ENCODE measurements at regions not wholly inside any gene's neighbourhood (a gene's known extent, or its start where the extent isn't known, plus 50 kb on each side); places are given as distances from the start of the nearest gene placed in this dataset.

DNA sequence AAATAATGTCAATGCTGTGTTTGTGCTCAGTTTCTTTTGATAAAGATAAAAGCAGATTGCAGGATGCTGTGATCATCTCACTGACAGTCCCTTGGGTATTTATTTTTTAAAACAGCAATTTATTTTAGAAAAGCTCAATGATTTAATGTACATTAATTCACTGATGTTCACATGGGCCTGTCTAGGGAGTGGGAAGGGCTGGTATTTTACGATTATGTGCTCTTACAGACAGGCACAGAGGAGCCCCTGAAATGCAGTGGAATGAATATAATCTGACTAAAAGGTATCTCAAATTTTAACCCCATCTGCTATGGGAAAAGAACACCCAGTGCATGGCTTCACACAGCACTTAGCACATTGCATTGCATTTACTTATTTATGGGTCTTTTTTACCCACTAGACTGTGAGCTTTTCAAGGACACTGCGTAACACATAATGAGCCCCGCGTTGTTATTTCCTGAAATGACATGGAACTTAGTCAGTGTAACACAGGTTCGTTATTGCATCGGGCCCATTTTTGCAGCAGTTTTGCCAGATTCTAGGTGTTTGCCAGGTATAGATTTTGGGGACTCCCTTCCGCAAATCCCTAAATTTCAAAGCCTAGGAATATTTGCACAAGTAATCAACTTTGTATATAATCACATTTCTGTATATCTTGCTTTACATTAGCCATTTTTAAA lies 425.3 kb upstream of the FBXO33 start:
- DNase-seq (ENCODE audit: extremely low read depth, low read depth): no peak

DNA sequence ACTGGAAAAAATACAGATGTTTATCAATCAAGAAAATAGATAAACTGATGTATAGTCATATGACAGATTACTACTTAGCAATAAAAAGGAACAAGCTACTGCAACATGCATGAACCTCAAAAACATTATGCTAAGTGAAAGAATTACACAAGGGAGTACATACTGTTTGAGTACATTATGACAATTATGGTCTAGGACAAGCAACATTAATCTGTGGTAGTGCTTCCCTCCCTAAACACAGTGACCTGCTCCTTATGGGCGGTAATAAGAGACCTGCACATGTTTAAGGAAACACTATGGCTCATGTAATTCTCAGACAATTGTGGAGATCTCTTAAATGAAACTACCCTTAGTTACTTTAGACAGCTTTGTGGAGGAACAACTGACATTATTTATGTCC lies 421.2 kb upstream of the FBXO33 start:
- no peak for DNase-seq (ENCODE audit: extremely low read depth, low read depth)

DNA sequence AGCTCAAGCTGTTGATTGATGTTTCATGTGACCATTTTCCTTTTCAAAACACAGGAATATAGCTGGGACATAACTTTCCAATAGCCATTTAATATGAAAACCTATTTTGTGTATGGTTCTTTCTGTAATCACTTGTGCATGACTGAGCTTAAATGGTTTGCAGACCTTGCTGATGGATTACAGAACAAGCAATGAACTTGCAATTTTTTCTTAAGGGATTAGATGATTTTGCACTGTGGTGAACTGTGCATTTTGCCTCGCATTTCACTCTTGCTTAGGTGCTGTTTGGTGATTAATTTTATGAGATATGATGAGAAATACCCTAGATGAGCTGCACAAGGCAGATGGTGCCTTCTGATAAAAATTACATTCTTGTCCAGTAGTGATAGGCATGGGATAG lies 419.0 kb upstream of the FBXO33 start:
- no peak for DNase-seq (ENCODE audit: extremely low read depth, low read depth)

DNA sequence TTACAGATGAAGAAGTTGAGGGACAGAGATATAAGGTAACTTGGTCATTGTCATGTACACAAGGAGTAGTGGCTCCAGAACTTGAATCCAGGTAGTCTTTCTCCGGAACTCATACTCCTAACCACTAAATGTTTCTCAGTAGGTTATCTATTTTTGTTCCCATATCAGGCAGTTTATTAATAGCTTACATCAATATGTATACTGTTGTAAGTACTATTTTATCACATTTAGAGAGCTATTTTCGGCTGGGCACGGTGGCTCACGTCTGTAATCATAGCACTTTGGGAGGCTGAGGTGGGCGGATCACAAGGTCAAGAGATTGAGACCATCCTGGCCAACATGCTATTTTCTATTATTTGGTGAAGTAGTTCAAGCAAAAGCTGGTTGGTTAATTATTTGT lies 415.6 kb upstream of the FBXO33 start:
- DNase-seq (ENCODE audit: extremely low read depth, low read depth): no peak

DNA sequence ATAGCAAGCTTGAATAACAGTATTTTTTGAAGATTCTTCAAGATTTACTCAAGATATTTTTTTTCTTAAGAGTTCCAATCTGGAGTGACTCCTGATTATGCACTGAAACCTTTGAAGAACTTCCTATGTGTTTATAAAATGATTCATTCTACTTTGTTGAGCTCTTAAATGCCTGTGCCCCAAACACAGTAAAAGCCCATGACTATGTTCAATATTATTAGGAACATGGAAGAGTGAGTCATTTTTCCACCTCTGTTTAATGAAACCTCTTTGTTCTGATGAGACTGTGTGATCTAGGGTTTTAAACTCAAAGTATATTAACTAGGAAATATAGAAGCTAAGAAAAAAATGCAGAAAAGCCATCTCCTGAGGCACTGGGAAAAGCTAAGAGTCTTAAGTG lies 415.0 kb upstream of the FBXO33 start:
- DNase-seq (ENCODE audit: extremely low read depth, low read depth): no peak

DNA sequence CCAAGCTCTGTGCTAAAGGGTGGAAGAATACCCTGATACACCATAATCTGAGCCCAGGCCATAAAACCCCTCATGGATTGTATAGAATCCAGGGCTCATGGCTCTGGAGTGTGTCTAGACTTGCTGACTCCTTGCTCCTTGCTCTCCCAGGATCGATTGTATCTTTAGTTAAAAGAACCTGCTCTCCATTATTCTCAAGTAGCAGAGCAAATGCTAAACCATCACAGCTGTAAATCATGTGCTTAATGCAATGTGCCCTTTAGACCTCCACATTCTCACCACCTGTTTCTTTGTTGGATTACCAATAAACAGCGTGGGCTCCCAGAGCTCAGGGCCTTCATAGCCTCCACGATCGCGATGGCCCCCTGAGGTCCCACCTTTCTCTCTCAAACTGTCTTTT lies 411.6 kb upstream of the FBXO33 start:
- DNase-seq (ENCODE audit: extremely low read depth, low read depth): no peak

DNA sequence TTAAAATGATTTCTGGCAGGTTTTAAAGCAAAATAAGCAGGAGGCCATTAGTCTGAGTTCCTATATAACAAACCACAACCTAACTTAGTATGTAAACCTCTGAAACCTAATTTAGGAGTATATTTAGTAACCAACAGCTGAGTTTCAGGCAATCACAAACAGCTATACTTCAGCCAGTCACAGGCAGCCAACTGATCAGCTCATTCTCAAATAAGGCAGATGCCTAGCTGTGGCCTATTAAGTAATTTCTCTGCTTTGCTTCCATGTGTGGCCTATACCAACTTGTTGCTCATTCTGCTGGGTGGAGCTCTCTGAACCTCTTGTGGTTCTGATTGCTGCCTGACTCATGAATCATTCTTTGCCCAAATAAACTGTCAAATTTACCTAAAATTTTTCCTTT lies 408.9 kb upstream of the FBXO33 start:
- no peak for DNase-seq (ENCODE audit: extremely low read depth, low read depth)

DNA sequence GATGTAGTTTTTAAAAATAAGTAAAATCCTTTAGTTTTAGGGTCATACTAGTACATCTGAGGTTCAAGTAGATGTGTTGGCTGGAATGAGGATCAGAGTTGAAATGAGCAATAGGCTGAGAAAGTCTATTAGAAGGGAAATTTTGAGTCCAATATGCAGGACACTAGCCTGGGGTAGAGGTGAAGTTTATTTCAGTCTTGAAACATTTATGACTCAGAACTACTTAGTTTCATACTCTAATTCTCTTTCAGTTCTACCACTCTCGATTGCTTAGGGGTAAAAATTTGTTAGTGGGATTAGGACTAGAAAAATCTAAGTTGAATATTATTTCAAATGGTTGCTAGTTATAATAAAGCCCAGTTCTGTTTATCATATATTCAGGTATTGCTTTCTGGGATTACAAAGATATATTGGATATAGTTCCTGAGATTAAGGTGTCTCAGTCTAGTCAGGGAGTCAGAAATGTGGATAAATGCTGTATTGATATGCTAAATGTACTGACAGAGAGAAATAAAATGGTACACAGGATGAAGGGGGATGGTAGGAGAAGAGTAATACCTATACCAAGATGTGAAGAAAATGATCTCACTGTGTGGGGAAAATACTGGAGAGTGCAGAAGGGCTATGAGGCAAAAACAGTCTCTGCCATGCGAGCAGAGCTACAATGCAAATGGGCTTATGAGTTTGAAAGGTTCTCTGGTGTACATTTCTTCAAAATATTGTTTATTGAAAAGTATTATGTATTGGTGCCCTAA lies 395.8 kb upstream of the FBXO33 start:
- no peak for DNase-seq (ENCODE audit: extremely low read depth, low read depth)

DNA sequence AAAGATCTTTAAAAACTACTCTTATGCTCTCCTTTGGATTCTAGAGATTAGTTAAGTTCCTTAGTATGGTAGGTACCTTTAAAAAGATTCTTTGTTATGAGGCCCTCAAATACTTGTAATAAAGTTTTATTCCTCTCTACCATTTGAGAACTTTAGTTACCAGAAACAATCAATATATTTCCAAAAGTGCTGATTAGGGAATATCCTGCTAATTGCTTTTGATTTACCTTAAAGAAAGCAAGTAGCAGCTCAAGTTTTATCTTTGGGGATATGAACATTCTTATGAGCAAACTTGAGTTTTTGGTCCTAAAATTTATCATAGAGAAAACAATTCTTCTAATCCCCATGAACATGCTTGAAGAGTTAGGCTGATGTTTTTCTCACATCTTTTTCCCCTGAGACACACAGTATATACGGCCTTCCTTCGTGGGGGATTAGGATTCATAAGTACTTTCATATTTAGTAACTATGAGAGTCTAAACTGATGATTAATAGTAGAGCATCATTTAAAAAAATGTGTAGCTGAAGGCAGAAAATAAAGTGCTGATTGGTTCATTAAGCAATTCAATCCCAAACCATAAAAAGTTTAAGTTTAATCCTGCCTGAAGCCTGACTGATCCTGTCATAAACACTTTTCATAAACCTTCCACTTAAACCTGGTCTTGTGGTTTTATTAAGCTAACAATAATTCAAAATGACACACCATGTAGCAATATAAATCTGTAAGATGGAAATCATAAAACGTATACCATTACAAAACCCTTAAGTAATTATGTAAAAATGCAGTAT lies 380.5 kb upstream of the FBXO33 start:
- no peak for DNase-seq (ENCODE audit: extremely low read depth, low read depth)

DNA sequence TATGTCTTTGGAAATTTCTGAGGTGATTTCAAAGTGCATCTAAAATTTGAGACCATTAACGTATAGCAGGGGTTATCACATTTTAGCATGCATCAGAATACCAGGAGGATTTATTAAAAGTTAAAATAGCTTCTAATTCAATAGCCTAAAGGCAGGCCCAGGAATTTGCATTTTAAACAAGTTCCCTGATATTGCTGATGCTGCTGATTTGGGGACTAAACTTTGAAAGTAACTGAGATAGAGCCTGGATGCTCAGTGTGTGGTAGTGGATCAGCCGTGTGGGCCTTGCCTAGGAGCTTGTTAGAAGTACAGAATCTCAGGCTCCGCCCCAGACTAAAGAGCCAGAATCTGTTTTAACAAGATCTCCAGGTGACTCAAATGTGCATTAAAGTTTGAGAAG lies 375.0 kb upstream of the FBXO33 start:
- no peak for DNase-seq (ENCODE audit: extremely low read depth, low read depth)

DNA sequence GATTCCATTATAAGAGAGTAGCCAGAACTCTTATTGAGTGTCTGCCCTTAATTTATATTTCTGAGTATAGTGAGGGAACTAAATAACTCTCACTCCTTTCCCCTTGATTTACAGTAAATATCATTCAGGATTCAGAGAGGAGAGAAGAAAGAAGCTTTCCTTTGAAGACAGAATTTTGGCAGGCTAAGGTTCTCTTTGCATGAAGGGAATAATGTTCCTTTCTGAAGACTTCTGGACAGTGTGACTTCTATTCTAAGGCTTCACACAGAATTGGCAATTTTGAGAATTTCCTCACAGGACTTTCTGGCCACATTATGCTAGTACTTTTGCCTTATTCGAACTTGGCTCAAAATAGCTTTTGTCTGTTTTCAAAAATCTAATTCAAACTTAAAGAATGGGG lies 352.2 kb upstream of the FBXO33 start:
- DNase-seq (ENCODE audit: extremely low read depth, low read depth): no peak

DNA sequence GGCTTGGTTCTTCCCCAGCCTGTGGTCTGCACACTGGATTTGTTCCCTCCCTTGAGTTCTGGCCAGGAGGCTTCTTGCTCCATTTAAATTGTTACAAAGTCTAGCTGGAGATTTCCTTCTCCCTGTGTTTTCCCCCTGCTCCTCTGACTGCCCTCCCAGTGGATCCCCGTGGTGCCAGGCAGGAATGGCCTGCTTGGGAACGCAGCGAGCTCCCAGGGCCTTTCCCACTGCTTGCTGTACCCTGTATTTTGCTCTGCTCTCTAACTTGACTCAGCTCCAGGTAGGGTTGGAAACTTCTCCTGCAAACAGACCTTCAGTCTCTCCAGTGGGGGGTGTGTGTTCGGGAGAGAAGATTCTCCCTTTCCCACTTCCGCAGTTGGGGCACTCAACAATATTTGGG lies 349.2 kb upstream of the FBXO33 start:
- no peak for DNase-seq (ENCODE audit: extremely low read depth, low read depth)

DNA sequence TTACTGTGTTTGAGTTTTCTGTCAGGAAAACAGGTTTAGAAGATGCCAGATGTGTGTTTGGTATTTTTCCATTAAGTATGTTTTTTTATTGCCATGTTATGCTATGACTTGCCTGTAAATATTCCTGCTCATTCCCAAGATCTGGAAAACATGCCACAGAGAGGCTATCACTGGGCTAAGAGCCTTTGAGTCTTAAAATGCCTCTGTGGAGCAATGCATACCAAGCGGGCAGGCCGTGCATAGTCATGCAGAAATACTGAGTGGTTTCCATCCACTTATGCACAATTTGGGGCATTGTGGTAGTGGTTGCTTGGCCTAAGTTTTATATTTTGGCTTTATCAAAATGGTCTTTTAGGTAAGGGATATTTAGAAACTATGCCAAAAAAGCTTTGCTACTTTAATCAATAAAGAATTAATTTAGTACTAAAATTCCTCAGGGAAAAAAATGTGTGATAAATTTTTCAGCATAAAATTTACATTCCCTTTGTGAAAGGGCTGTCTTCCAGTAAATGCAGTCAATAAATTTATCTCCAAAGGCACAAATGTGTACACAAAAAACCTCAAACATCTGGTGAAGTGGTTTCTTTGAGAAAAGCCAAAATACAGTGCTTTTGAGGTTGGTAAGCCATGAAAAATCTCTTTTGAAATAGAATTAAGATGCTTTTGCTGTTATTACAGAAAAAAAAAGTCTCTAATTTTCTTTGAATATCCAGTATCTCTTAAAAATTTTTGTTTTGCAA lies 341.3 kb upstream of the FBXO33 start:
- no peak for DNase-seq (ENCODE audit: extremely low read depth, low read depth)

DNA sequence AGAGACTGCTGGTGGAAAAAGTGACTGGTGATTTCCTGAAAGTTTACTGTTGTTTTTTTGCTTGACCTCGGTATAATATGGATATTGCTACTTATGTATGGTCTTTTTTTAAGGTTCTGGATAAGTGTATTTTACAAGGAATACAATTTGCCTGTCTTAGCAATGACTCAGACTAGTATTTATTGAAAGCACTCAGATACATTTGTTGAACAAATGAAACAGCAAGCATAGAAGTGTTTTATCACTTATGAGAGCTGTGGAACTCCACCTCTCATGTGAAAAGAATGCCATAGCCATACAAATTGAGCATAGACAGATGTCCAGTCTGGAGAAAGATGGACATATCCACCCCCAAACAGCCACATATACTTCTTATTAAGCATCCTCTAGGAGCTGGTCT lies 340.4 kb upstream of the FBXO33 start:
- DNase-seq (ENCODE audit: extremely low read depth, low read depth): no peak

DNA sequence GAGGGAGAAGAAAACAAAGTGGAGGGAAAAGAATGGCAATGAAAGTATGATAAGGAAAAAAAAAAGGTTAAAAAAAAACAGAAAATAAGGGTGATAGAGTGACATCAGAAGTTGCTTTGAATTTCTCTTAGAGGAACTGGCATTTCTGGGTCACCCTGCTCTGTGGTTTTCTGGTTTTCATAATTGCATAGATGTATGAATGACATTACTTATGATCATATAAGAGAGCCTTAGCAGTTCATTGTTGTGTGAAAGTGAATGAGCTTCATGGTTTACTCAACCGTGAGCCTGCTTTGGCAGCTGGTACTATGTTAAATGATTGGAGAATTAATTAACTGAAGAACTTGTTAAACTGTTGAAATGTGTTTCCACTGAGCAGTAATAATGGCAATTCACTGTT lies 336.4 kb upstream of the FBXO33 start:
- DNase-seq (ENCODE audit: extremely low read depth, low read depth): no peak

DNA sequence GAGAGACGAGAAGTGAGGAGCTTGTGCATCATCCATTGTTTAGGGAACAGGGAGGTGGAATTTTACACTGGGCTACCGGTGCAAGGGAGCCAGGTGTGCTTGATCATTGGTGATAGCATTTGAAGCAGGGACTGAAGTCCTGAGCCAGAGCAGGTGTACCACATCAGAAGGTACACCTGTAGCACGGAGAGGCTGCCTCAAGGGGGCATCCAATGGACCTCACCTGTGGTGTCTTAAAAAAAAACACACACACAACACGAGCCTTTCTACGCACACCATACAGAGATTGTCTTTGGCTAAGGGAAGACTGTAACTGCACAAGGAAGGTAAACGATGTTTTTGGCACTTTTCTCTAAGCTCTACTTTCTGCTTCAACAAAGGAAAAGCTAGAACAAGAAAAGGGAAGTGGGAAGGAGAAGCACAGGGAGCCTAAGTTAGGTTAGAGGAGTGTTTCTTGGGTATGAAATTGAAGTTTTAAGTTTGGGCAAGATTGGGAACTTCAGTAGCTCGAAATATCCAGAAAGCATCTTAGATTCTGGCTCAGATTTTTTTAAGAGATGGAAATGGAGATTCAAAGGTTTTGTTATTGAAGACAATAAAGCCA lies 334.3 kb upstream of the FBXO33 start:
- no peak for DNase-seq (ENCODE audit: extremely low read depth, low read depth)

DNA sequence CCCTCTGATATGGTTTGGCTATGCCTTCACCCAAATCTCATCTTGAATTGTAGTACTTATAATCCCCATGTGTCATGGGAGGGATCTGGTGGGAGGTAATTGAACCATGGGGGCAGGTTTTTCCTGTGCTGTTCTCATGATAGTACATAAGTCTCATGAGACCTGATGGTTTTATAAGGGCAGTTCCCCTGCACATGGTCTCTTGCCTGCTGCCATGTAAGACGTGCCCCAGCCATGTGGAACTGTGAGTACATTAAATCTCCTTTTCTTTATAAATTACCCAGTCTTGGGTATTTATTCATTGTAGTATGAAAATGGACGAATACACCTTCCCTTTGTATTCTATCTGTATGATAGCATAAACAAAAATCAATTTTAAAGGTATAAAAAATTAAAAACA lies 333.4 kb upstream of the FBXO33 start:
- DNase-seq (ENCODE audit: extremely low read depth, low read depth): no peak

DNA sequence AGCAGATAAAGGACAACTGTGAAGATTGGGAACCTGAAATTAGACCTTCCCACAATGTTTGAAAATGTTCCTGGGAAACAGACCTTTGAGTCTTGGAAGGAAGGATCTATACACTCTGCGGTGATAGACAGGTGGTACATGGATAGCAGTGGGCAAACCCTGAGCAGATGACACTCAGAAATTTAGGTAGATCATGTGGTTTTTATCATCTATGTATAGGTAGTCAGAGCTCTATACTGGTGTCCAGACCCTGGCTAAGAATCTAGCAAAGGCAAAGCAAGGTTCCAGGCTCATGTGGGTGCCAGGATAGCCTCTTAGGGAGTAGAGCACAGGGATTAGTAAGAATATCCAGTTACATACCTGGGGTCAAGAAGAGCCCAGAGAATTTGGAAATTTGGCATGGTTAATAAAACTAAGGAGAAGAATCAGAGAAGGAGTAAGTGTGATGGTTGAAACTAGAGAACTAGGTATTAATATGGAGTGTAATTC lies 331.2 kb upstream of the FBXO33 start:
- DNase-seq (ENCODE audit: extremely low read depth, low read depth): no peak

DNA sequence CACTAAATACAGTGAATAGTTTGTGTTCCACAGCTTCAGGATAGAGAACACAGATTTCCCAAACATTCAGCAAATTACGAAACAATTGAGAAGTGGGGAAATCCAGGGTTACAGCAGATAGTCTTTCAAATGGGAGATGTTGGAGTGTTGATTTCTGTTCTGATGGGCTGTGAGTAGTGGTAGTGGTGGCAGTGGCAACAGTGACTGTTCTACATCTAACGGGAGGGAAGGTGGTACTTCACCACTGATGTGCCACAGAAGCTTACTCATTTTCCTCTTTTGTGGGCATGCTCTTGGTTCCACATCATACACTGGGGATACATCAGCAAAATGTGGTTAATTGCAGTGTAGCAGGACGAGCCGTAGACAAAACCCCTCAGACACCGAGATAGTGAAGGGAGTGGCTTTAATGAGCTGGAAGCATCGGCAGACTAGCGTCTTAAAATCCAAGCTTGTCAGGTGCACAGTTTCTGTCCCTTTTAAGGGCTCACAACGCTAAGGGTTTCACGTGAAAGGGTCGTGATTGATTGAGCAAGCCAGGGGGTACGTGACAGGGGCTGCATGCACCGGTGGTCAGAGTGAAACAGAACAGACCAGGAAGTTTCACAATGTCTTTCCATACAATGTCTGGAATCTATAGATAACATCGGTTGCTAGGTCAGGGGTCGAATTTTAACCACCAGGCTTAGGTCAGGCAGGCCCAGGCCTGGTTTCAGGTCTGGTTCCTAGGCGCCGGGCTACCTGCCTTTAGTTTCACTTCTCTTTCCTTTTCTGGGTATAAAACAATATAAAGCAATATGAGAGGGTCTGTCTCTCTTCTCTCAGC lies 330.6 kb upstream of the FBXO33 start:
- DNase-seq (ENCODE audit: extremely low read depth, low read depth): peak; percentile 1

All from NCI-H460 (cell line).